GM12878 (cell line): ENCODE measurements at regions not wholly inside any gene's neighbourhood (a gene's known extent, or its start where the extent isn't known, plus 50 kb on each side); places are given as distances from the start of the nearest gene placed in this dataset.

ENCODE experiments used
- ATF7 ChIP-seq: fragments of 450-650 bp; IDR thresholded peaks from 2 replicates; pipeline ENCODE4 v1.6.1; 2016; ENCODE audit warnings: low read depth, mild to moderate bottlenecking
- BMI1 ChIP-seq: fragments of 450-650 bp; IDR thresholded peaks from 2 replicates; pipeline ENCODE4 v1.6.1; 2016; ENCODE audit warnings: mild to moderate bottlenecking, moderate library complexity, borderline replicate concordance
- ETV6 ChIP-seq, 2 experiments: fragments of 450-650 bp in 1 of 2; IDR thresholded peaks in 1 of 2; conservative IDR thresholded peaks in 1 of 2; 2 replicates each; pipeline ENCODE4 v1.6.1; 2014; ENCODE audit warnings: antibody characterized with exemption in 1 of 2, borderline replicate concordance in 1 of 2, low read depth in 1 of 2, mild to moderate bottlenecking in 1 of 2, moderate library complexity in 1 of 2
- EZH2 ChIP-seq: IDR thresholded peaks from 2 replicates; pipeline ENCODE4 v1.6.1; 2012; ENCODE audit warnings: low read depth, mild to moderate bottlenecking, control low read depth, inconsistent platforms, low read length, borderline replicate concordance; ENCODE audit not compliant: control insufficient read depth
- FOS ChIP-seq: IDR thresholded peaks from 3 replicates; pipeline ENCODE4 v1.6.1; 2011; ENCODE audit warnings: borderline replicate concordance; ENCODE audit not compliant: insufficient read length; ENCODE audit errors: extremely low read depth
- IKZF2 ChIP-seq, 2 experiments: fragments of 450-650 bp; IDR thresholded peaks; 2 replicates each; pipeline ENCODE4 v1.6.1; 2017; ENCODE audit warnings: mild to moderate bottlenecking in 2 of 2, moderate library complexity in 2 of 2
- MEF2B ChIP-seq: fragments of 450-650 bp; IDR thresholded peaks from 2 replicates; pipeline ENCODE4 v1.6.1; 2018; ENCODE audit warnings: mild to moderate bottlenecking, moderate library complexity; ENCODE audit not compliant: partially characterized antibody, poor library complexity, severe bottlenecking
- PKNOX1 ChIP-seq: fragments of 450-650 bp; IDR thresholded peaks from 2 replicates; pipeline ENCODE4 v1.6.1; 2016; ENCODE audit warnings: mild to moderate bottlenecking
- POLR2A ChIP-seq: IDR thresholded peaks from 2 replicates; pipeline ENCODE4 v1.6.1; 2011; ENCODE audit warnings: low read depth, mild to moderate bottlenecking, low read length
- SMAD5 ChIP-seq: IDR thresholded peaks from 2 replicates; pipeline ENCODE4 v1.6.1; 2016; ENCODE audit warnings: antibody characterized with exemption, low read depth
- ZNF622 ChIP-seq: fragments of 450-650 bp; IDR thresholded peaks from 2 replicates; pipeline ENCODE4 v1.6.1; 2017; ENCODE audit warnings: mild to moderate bottlenecking, inconsistent platforms
- TF ChIP-seq, protein P1 (sequence below): fragments of 450-650 bp; IDR thresholded peaks from 2 replicates; pipeline ENCODE4 v1.6.1; 2018; ENCODE audit warnings: mild to moderate bottlenecking, low read depth, moderate library complexity; ENCODE audit not compliant: partially characterized antibody
- TF ChIP-seq, protein P2 (sequence below): fragments of 450-650 bp; IDR thresholded peaks from 2 replicates; pipeline ENCODE4 v1.6.1; 2016; ENCODE audit warnings: mild to moderate bottlenecking, moderate library complexity, borderline replicate concordance

DNA sequence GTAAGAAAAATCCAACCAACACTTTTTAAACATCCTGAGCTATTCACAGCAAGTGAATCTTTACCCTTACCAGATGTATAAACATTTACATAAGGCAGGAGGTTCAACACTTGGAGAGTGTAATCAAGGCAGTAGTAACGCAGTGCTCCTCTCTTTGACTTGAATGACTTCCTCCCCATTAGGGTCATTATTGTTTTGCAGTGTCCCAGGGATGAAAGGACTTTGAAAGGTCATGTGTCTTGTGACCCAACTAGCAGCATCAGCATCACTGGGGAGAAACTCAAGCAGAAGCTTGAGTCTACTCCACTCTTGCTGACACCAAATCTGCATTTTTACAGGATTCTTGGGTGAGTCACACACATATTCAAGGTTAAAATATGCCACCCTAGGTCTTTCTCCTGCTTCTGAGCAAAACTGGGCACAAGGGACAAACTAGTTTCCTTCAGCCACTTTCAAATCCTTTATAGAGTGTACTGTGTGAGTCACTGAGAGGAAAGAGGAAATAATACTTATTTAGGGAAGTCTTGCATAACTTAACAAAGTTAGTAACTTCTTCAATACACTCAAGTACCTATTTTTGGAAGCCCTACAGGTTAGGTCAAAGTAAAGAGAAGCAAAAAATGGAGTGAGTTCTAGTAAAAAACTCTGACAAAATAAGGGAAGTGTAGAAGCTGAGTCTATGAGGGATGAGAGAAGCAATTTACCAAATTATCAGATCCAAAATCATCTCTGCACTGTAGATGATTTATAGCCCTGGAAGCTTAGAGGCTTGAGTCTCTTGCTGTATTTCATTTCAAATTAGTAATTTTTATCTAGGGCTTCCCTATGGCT, 51.0 kb upstream of the EML4 start (continued):
- TF ChIP-seq ETV6 (conservative IDR thresholded peaks at IDR 0.05 in 1 of 2, IDR thresholded peaks at IDR 0.05 in 1 of 2; ENCODE audit: borderline replicate concordance in 1 of 2, low read depth in 1 of 2) (peak in 1 of 2 experiments; percentile 86; a peak in 1 of 4 replicates), POLR2A (no peak), IKZF2 (IDR thresholded peaks at IDR 0.05) (peak; percentile 81 to 86), PKNOX1 (no peak), SMAD5 (no peak), BMI1 (no peak), ATF7 (peak; percentile 66; the same call in 1 of the 2 replicates), ZNF622 (no peak), EZH2 (no peak), MEF2B (peak; percentile 96), FOS (no peak)
- TF ChIP-seq, protein P1, sequence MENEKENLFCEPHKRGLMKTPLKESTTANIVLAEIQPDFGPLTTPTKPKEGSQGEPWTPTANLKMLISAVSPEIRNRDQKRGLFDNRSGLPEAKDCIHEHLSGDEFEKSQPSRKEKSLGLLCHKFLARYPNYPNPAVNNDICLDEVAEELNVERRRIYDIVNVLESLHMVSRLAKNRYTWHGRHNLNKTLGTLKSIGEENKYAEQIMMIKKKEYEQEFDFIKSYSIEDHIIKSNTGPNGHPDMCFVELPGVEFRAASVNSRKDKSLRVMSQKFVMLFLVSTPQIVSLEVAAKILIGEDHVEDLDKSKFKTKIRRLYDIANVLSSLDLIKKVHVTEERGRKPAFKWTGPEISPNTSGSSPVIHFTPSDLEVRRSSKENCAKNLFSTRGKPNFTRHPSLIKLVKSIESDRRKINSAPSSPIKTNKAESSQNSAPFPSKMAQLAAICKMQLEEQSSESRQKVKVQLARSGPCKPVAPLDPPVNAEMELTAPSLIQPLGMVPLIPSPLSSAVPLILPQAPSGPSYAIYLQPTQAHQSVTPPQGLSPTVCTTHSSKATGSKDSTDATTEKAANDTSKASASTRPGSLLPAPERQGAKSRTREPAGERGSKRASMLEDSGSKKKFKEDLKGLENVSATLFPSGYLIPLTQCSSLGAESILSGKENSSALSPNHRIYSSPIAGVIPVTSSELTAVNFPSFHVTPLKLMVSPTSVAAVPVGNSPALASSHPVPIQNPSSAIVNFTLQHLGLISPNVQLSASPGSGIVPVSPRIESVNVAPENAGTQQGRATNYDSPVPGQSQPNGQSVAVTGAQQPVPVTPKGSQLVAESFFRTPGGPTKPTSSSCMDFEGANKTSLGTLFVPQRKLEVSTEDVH: no peak
- TF ChIP-seq, protein P2, sequence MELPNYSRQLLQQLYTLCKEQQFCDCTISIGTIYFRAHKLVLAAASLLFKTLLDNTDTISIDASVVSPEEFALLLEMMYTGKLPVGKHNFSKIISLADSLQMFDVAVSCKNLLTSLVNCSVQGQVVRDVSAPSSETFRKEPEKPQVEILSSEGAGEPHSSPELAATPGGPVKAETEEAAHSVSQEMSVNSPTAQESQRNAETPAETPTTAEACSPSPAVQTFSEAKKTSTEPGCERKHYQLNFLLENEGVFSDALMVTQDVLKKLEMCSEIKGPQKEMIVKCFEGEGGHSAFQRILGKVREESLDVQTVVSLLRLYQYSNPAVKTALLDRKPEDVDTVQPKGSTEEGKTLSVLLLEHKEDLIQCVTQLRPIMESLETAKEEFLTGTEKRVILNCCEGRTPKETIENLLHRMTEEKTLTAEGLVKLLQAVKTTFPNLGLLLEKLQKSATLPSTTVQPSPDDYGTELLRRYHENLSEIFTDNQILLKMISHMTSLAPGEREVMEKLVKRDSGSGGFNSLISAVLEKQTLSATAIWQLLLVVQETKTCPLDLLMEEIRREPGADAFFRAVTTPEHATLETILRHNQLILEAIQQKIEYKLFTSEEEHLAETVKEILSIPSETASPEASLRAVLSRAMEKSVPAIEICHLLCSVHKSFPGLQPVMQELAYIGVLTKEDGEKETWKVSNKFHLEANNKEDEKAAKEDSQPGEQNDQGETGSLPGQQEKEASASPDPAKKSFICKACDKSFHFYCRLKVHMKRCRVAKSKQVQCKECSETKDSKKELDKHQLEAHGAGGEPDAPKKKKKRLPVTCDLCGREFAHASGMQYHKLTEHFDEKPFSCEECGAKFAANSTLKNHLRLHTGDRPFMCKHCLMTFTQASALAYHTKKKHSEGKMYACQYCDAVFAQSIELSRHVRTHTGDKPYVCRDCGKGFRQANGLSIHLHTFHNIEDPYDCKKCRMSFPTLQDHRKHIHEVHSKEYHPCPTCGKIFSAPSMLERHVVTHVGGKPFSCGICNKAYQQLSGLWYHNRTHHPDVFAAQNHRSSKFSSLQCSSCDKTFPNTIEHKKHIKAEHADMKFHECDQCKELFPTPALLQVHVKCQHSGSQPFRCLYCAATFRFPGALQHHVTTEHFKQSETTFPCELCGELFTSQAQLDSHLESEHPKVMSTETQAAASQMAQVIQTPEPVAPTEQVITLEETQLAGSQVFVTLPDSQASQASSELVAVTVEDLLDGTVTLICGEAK: no peak
